ENCODE measurements at regions not wholly inside any gene's neighbourhood (a gene's known extent, or its start where the extent isn't known, plus 50 kb on each side); places are given as distances from the start of the nearest gene placed in this dataset.

DNA sequence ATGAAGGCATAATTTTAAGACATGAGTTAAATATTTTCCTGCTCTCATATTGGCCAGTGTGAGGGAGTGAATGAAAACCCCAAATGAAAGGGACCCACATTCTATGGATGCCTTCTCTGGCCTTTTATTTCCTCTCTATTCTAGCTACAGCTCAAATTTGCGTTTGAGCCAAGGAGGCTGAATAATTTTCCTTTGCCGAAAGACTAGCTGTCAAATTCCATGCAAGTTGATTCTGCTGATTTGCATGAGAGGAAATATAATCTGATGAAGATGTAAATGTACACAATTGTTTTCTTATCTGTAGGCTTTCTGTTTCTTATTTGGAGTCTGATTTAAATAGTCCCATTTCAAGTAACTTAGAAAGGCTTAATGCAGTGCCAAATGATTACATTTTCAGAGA is 438.4 kb upstream of the SPRED2 start:
- TF ChIP-seq, protein P1, sequence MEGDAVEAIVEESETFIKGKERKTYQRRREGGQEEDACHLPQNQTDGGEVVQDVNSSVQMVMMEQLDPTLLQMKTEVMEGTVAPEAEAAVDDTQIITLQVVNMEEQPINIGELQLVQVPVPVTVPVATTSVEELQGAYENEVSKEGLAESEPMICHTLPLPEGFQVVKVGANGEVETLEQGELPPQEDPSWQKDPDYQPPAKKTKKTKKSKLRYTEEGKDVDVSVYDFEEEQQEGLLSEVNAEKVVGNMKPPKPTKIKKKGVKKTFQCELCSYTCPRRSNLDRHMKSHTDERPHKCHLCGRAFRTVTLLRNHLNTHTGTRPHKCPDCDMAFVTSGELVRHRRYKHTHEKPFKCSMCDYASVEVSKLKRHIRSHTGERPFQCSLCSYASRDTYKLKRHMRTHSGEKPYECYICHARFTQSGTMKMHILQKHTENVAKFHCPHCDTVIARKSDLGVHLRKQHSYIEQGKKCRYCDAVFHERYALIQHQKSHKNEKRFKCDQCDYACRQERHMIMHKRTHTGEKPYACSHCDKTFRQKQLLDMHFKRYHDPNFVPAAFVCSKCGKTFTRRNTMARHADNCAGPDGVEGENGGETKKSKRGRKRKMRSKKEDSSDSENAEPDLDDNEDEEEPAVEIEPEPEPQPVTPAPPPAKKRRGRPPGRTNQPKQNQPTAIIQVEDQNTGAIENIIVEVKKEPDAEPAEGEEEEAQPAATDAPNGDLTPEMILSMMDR (IDR thresholded peaks at IDR 0.05) = no peak
- no peak for TF ChIP-seq POLR2A (IDR thresholded peaks at IDR 0.05)
